ENCODE measurements at regions not wholly inside any gene's neighbourhood (a gene's known extent, or its start where the extent isn't known, plus 50 kb on each side); places are given as distances from the start of the nearest gene placed in this dataset.

- peak overlapping the region; percentile 93 for H3K4me3 Mint-ChIP-seq (ENCODE audit: unreplicated experiment)
- peak; percentile 51 for DNase-seq (ENCODE audit: low spot score)
- no peaks in the 10 kb centered on the region for H3K9me3 Mint-ChIP-seq (ENCODE audit: unreplicated experiment)
- H3K27me3 Mint-ChIP-seq (ENCODE audit: unreplicated experiment), result peaks cover 7% of the 10 kb centered on the region
- peaks cover 24% of the 10 kb centered on the region for H3K4me1 Mint-ChIP-seq (ENCODE audit: unreplicated experiment)
- no peaks in the 10 kb centered on the region for H3K36me3 Mint-ChIP-seq (ENCODE audit: low read depth, unreplicated experiment)
- H3K27ac Mint-ChIP-seq (ENCODE audit: unreplicated experiment), result peak overlapping the region; percentile 70
- no peak for TF ChIP-seq CTCF (IDR thresholded peaks at IDR 0.05; ENCODE audit: unreplicated experiment)
Observed at GRCh38 chr1:65066419-65066765, 81.6 kb upstream of the AK4 start.

- peak overlapping the region; percentile 93 for H3K4me3 Mint-ChIP-seq (ENCODE audit: unreplicated experiment)
- no peak for TF ChIP-seq CTCF (IDR thresholded peaks at IDR 0.05; ENCODE audit: unreplicated experiment)
Observed at GRCh38 chr1:65066766-65067490, 81.1 kb upstream of the AK4 start.

GRCh38 chr1:65067491-65068201 lies 80.4 kb upstream of the AK4 start:
- Mint-ChIP-seq H3K9me3 (ENCODE audit: unreplicated experiment) (no peaks in the 10 kb centered on the region), H3K27me3 (ENCODE audit: unreplicated experiment) (peaks cover 7% of the 10 kb centered on the region), H3K4me1 (ENCODE audit: unreplicated experiment) (peaks cover 24% of the 10 kb centered on the region), H3K36me3 (ENCODE audit: low read depth, unreplicated experiment) (no peaks in the 10 kb centered on the region), H3K27ac (ENCODE audit: unreplicated experiment) (peak overlapping the region; percentile 98), H3K4me3 (ENCODE audit: unreplicated experiment) (peak overlapping the region; percentile 98)
- peak; percentile 57 for DNase-seq (ENCODE audit: low spot score)
- TF ChIP-seq CTCF (IDR thresholded peaks at IDR 0.05; ENCODE audit: unreplicated experiment), result no peak

More at GRCh38 chr1:65066766-65067490, 81.1 kb upstream of the AK4 start:
- peaks cover 24% of the 10 kb centered on the region for H3K4me1 Mint-ChIP-seq (ENCODE audit: unreplicated experiment)
- peaks cover 7% of the 10 kb centered on the region for H3K27me3 Mint-ChIP-seq (ENCODE audit: unreplicated experiment)
- DNase-seq (ENCODE audit: low spot score), result peak; percentile 60
- H3K36me3 Mint-ChIP-seq (ENCODE audit: low read depth, unreplicated experiment), result no peaks in the 10 kb centered on the region
- no peak overlapping the region for H3K27ac Mint-ChIP-seq (ENCODE audit: unreplicated experiment)
- H3K9me3 Mint-ChIP-seq (ENCODE audit: unreplicated experiment), result no peaks in the 10 kb centered on the region

GRCh38 chr1:65068202-65069010 lies 79.6 kb upstream of the AK4 start:
- Mint-ChIP-seq H3K9me3 (ENCODE audit: unreplicated experiment) (no peaks in the 10 kb centered on the region), H3K4me1 (ENCODE audit: unreplicated experiment) (peaks cover 24% of the 10 kb centered on the region), H3K36me3 (ENCODE audit: low read depth, unreplicated experiment) (no peaks in the 10 kb centered on the region), H3K27me3 (ENCODE audit: unreplicated experiment) (peaks cover 7% of the 10 kb centered on the region), H3K27ac (ENCODE audit: unreplicated experiment) (peak overlapping the region; percentile 98), H3K4me3 (ENCODE audit: unreplicated experiment) (peak overlapping the region; percentile 98)
- DNase-seq (ENCODE audit: low spot score), result no peak
- no peak for TF ChIP-seq CTCF (IDR thresholded peaks at IDR 0.05; ENCODE audit: unreplicated experiment)
